GM12892 (cell line): ENCODE measurements at regions not wholly inside any gene's neighbourhood (a gene's known extent, or its start where the extent isn't known, plus 50 kb on each side); places are given as distances from the start of the nearest gene placed in this dataset.

Source experiments
- POLR2A ChIP-seq: IDR thresholded peaks from 2 replicates; pipeline ENCODE4 v1.6.1; 2011; ENCODE audit warnings: low read depth, low read length, control low read depth
- POLR2AphosphoS5 ChIP-seq: IDR thresholded peaks from 2 replicates; pipeline ENCODE4 v1.6.1; 2011; ENCODE audit warnings: low read depth, low read length, control low read depth
- TAF1 ChIP-seq: IDR thresholded peaks from 2 replicates; pipeline ENCODE4 v1.6.1; 2011; ENCODE audit warnings: low read depth, mild to moderate bottlenecking, control low read depth, low read length, borderline replicate concordance

GRCh38 chr15:91627473-91628278 is 225.8 kb upstream of the SLCO3A1 start:
- TF ChIP-seq POLR2AphosphoS5 (no peak), TAF1 (no peak), POLR2A (no peak)
